Bronchial epithelial cell (primary cell): ENCODE measurements at regions not wholly inside any gene's neighbourhood (a gene's known extent, or its start where the extent isn't known, plus 50 kb on each side); places are given as distances from the start of the nearest gene placed in this dataset.

Experiments
- DNase-seq: peaks from one replicate; pipeline ENCODE4 v3.0.0-alpha.2; 2010; ENCODE audit warnings: low read depth
- FAIRE-seq: peaks from 2 replicates; lab custom pipeline; 2011; peaks lifted over from hg19 to GRCh38; lab: Jason Lieb, UNC
- H3K27me3 ChIP-seq: 2 replicates; pipeline ENCODE4 v1.5.1; 2011; ENCODE audit warnings: low read length; ENCODE audit not compliant: control insufficient read depth, insufficient read depth
- H3K36me3 ChIP-seq: 2 replicates; pipeline ENCODE4 v1.5.1; 2011; ENCODE audit warnings: low read length; ENCODE audit not compliant: control insufficient read depth, insufficient read depth
- H3K4me3 ChIP-seq: 2 replicates; pipeline ENCODE4 v1.5.1; 2011; ENCODE audit warnings: mild to moderate bottlenecking, low read depth, low read length, control low read depth
- CTCF ChIP-seq: IDR thresholded peaks from 2 replicates; pipeline ENCODE4 v1.5.1; 2011; ENCODE audit warnings: mild to moderate bottlenecking, moderate library complexity, low read length, control low read depth, inconsistent platforms; ENCODE audit not compliant: insufficient read depth, severe bottlenecking

GRCh38 chr14:56023661-56024081, 94.5 kb upstream of the PELI2 start:
- DNase-seq, result no peak
- TF ChIP-seq CTCF, result no peak
- no peaks in the 10 kb centered on the region for H3K27me3 ChIP-seq
- H3K4me3 ChIP-seq, result no peak overlapping the region
- H3K36me3 ChIP-seq, result no peaks in the 10 kb centered on the region
- no peak for FAIRE-seq

- TF ChIP-seq CTCF, result no peak
- DNase-seq (no peak), FAIRE-seq (no peak)
- H3K27me3 ChIP-seq, result peaks cover 3% of the 10 kb centered on the region
- no peak overlapping the region for H3K4me3 ChIP-seq
- no peaks in the 10 kb centered on the region for H3K36me3 ChIP-seq
Measured at GRCh38 chr14:56025191-56025590, 93.0 kb upstream of the PELI2 start.

- FAIRE-seq (no peak), DNase-seq (no peak)
- no peak for TF ChIP-seq CTCF
- Histone ChIP-seq H3K36me3 (no peaks in the 10 kb centered on the region), H3K27me3 (peaks cover 3% of the 10 kb centered on the region), H3K4me3 (no peak overlapping the region)
Measured at GRCh38 chr14:56026506-56026905, 91.7 kb upstream of the PELI2 start.

- no peak overlapping the region for H3K4me3 ChIP-seq
- no peaks in the 10 kb centered on the region for H3K36me3 ChIP-seq
- DNase-seq (no peak), FAIRE-seq (no peak)
- TF ChIP-seq CTCF, result no peak
- peaks cover 3% of the 10 kb centered on the region for H3K27me3 ChIP-seq
Measured at GRCh38 chr14:56027421-56027820, 90.8 kb upstream of the PELI2 start.

GRCh38 chr14:56027916-56028712, 90.1 kb upstream of the PELI2 start:
- FAIRE-seq, result no peak
- Histone ChIP-seq H3K27me3 (peaks cover 3% of the 10 kb centered on the region), H3K4me3 (no peak overlapping the region), H3K36me3 (no peaks in the 10 kb centered on the region)
- DNase-seq, result no peak
- no peak for TF ChIP-seq CTCF

- TF ChIP-seq CTCF, result no peak
- H3K36me3 ChIP-seq, result no peaks in the 10 kb centered on the region
- no peak for FAIRE-seq
- DNase-seq, result no peak
- no peak overlapping the region for H3K4me3 ChIP-seq
- peaks cover 4% of the 10 kb centered on the region for H3K27me3 ChIP-seq
Measured at GRCh38 chr14:56036353-56036752, 81.9 kb upstream of the PELI2 start.
